ENCODE measurements at regions not wholly inside any gene's neighbourhood (a gene's known extent, or its start where the extent isn't known, plus 50 kb on each side); places are given as distances from the start of the nearest gene placed in this dataset.

- TF ChIP-seq CTCF (optimal IDR thresholded peaks at IDR 0.05 in 1 of 3, IDR thresholded peaks at IDR 0.05 in 1 of 3, conservative IDR thresholded peaks at IDR 0.05 in 1 of 3; ENCODE audit: extremely low read depth in 1 of 3, insufficient read depth in 2 of 3, low read length in 3 of 3) (no peak), EZH2 (IDR thresholded peaks at IDR 0.05; ENCODE audit: low read length) (no peak)
Measured at GRCh38 chr10:42380926-42381547, 257.3 kb downstream of the ZNF33B start.
